ENCODE measurements at regions not wholly inside any gene's neighbourhood (a gene's known extent, or its start where the extent isn't known, plus 50 kb on each side); places are given as distances from the start of the nearest gene placed in this dataset.

DNA sequence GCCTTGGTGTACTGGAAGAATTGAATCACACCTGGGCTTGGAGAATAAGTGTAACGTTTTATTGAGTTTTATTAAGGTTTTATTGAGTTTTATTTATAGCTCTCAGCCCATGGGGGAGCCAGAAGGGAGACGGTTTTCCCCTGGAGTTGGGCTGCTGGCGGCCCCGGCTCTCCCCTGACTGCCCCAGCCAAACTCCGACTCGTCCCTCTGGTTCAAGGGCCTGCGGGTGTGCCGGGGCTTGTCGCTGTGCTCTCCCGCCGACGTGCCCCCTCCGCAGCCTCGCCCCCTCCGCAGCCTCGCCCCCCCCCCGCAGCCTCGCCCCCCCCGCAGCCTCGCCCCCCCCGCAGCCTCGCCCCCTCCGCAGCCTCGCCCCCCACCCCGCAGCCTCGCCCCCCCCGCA is 326.1 kb upstream of the RTL1 start:
- Mint-ChIP-seq H3K9me3 (peaks cover 0 to 2% (median 0%) of the 10 kb centered on the region in 7 donors), H3K4me3 (no peak overlapping the region), H3K27ac (no peak overlapping the region), H3K36me3 (no peaks in the 10 kb centered on the region), H3K27me3 (ENCODE audit: low read depth in 3 of 3) (peaks cover 2 to 8% (median 5%) of the 10 kb centered on the region in 3 donors), H3K4me1 (no peaks in the 10 kb centered on the region)
- H3K27ac ChIP-seq (ENCODE audit: low read depth in 1 of 2, low read length in 2 of 2): no peak overlapping the region
- TF ChIP-seq, protein P1, sequence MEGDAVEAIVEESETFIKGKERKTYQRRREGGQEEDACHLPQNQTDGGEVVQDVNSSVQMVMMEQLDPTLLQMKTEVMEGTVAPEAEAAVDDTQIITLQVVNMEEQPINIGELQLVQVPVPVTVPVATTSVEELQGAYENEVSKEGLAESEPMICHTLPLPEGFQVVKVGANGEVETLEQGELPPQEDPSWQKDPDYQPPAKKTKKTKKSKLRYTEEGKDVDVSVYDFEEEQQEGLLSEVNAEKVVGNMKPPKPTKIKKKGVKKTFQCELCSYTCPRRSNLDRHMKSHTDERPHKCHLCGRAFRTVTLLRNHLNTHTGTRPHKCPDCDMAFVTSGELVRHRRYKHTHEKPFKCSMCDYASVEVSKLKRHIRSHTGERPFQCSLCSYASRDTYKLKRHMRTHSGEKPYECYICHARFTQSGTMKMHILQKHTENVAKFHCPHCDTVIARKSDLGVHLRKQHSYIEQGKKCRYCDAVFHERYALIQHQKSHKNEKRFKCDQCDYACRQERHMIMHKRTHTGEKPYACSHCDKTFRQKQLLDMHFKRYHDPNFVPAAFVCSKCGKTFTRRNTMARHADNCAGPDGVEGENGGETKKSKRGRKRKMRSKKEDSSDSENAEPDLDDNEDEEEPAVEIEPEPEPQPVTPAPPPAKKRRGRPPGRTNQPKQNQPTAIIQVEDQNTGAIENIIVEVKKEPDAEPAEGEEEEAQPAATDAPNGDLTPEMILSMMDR (IDR thresholded peaks at IDR 0.05): no peak
- DNase-seq: no peak
- no peak overlapping the region for H3K4me2 ChIP-seq (replicated peaks; ENCODE audit: extremely low read depth, low read length, poor library complexity, severe bottlenecking)
- WGBS (ENCODE audit: insufficient coverage): 88% methylated on average over 4 of the region's 27 CpGs
- intact Hi-C loops (cut with micrococcal nuclease): no loop called here
- no peaks in the 10 kb centered on the region for H3K9me3 ChIP-seq (replicated peaks in 1 of 2; ENCODE audit: control insufficient read depth in 1 of 2, insufficient read depth in 1 of 2, low read length in 2 of 2)
- H3K79me2 ChIP-seq (ENCODE audit: insufficient read depth, low read length): no peaks in the 10 kb centered on the region
- H3K36me3 ChIP-seq (replicated peaks in 1 of 2; ENCODE audit: control insufficient read depth in 1 of 2, insufficient read depth in 2 of 2, low read length in 2 of 2): no peaks in the 10 kb centered on the region
- no peak overlapping the region for H3K9ac ChIP-seq (ENCODE audit: insufficient read depth, low read length, poor library complexity, severe bottlenecking)
- H2AFZ ChIP-seq (ENCODE audit: insufficient read depth, low read depth, low read length, poor library complexity, severe bottlenecking): no peak overlapping the region
- no peaks in the 10 kb centered on the region for H3K27me3 ChIP-seq (ENCODE audit: control insufficient read depth in 2 of 2, insufficient read depth in 2 of 2, low read length in 2 of 2)
- H3K4me1 ChIP-seq (ENCODE audit: control insufficient read depth in 1 of 2, insufficient read depth in 2 of 2, low read length in 2 of 2): no peaks in the 10 kb centered on the region
- H4K20me1 ChIP-seq (ENCODE audit: insufficient read depth, low read length): no peaks in the 10 kb centered on the region
- no peak overlapping the region for H3K4me3 ChIP-seq (replicated peaks in 1 of 3; ENCODE audit: low read depth in 2 of 3, low read length in 3 of 3)

DNA sequence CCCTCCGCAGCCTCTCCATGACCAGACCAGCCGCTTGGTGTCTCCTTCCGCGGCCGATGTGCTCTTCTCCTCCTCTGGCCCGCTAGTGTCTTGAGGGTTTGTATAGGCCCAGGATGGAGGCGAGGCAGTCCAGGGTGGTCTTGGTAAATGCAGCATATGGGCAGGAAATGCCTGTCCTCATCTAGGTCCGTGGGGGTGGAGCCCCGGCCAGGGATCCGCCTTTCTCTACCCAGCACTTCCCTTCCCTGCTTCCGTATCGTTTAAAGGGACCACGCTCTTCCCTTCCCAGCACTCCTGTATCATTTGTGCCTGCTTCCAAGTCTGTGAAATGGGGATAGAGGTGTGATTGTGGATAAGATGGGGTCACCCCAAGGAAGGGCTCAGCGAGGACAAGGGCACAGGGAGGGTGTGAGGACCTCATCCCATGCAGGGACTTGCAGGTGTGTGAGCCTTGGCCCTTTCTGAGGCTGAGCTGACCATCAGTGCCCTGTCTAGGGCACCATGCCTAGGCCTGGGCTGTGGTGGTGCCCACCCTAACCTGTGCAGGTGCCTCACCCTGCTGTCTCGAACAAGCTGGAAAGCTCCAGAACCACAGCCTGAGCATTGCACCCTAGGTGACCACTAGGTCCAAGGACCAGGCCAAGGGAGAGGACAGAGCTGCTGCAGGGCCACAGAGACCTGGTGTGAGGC is 326.8 kb upstream of the RTL1 start:
- TF ChIP-seq, protein P1 (IDR thresholded peaks at IDR 0.05): no peak
- H3K4me1 ChIP-seq (ENCODE audit: control insufficient read depth in 1 of 2, insufficient read depth in 2 of 2, low read length in 2 of 2): no peaks in the 10 kb centered on the region
- Mint-ChIP-seq H3K9me3 (peaks cover 0 to 2% (median 0%) of the 10 kb centered on the region in 7 donors), H3K36me3 (no peaks in the 10 kb centered on the region), H3K4me3 (no peak overlapping the region), H3K27ac (peak overlapping the region in 1 of 7 donors; percentile 46), H3K4me1 (no peaks in the 10 kb centered on the region), H3K27me3 (ENCODE audit: low read depth in 3 of 3) (peaks cover 2 to 8% (median 5%) of the 10 kb centered on the region in 3 donors)
- 83% methylated on average over 2 of the region's 15 CpGs for WGBS (ENCODE audit: insufficient coverage)
- H3K27ac ChIP-seq (ENCODE audit: low read depth in 1 of 2, low read length in 2 of 2): no peak overlapping the region
- no peak overlapping the region for H2AFZ ChIP-seq (ENCODE audit: insufficient read depth, low read depth, low read length, poor library complexity, severe bottlenecking)
- H3K9ac ChIP-seq (ENCODE audit: insufficient read depth, low read length, poor library complexity, severe bottlenecking): no peak overlapping the region
- H3K79me2 ChIP-seq (ENCODE audit: insufficient read depth, low read length): no peaks in the 10 kb centered on the region
- no peaks in the 10 kb centered on the region for H3K9me3 ChIP-seq (replicated peaks in 1 of 2; ENCODE audit: control insufficient read depth in 1 of 2, insufficient read depth in 1 of 2, low read length in 2 of 2)
- no peaks in the 10 kb centered on the region for H4K20me1 ChIP-seq (ENCODE audit: insufficient read depth, low read length)
- no peak for DNase-seq
- H3K4me2 ChIP-seq (replicated peaks; ENCODE audit: extremely low read depth, low read length, poor library complexity, severe bottlenecking): no peak overlapping the region
- no peaks in the 10 kb centered on the region for H3K36me3 ChIP-seq (replicated peaks in 1 of 2; ENCODE audit: control insufficient read depth in 1 of 2, insufficient read depth in 2 of 2, low read length in 2 of 2)
- intact Hi-C loops (cut with micrococcal nuclease): no loop called here
- no peak overlapping the region for H3K4me3 ChIP-seq (replicated peaks in 1 of 3; ENCODE audit: low read depth in 2 of 3, low read length in 3 of 3)
- no peaks in the 10 kb centered on the region for H3K27me3 ChIP-seq (ENCODE audit: control insufficient read depth in 2 of 2, insufficient read depth in 2 of 2, low read length in 2 of 2)

Measured in CD14-positive monocyte (primary cell).